Uterus (tissue), 2 donors: ENCODE measurements at regions not wholly inside any gene's neighbourhood (a gene's known extent, or its start where the extent isn't known, plus 50 kb on each side); places are given as distances from the start of the nearest gene placed in this dataset.

ENCODE experiments used
- POLR2A ChIP-seq, 2 donors: fragments of 450-650 bp; IDR thresholded peaks; one replicate each; pipeline ENCODE4 v1.6.1; 2016; ENCODE audit warnings: antibody characterized with exemption in 2 of 2, mild to moderate bottlenecking in 1 of 2, moderate library complexity in 1 of 2
- TF ChIP-seq, protein P1 (sequence below), 4 experiments: fragments of 200-600 bp in 2 of 4; fragments of 450-650 bp in 2 of 4; sonication (generic) in 2 of 4; IDR thresholded peaks; one replicate each; pipeline ENCODE4 v1.5.1; 2016 to 2019; ENCODE audit warnings: antibody characterized with exemption in 4 of 4, mild to moderate bottlenecking in 2 of 4, moderate library complexity in 1 of 4

DNA sequence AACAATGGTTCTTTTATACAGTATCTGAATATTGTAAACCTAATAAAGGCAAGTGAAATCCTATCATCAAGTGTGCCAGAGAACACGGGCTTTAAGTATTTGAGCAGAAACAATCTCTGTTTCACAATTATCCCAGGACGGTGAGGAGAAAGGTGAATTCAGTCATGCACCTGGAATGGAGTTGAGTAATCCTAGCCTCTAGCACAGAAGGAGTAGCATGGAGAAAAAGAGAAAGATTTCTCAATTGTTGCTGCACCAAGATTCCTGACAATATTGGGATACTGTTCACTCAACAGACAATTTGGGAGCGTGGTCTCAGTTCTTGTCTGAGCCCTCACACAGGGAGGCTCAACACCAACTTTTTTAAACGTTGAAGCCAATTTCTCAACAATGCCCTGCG lies 510.6 kb downstream of the SOX11 start:
- no peak for TF ChIP-seq POLR2A (IDR thresholded peaks at IDR 0.05)
- TF ChIP-seq, protein P1, sequence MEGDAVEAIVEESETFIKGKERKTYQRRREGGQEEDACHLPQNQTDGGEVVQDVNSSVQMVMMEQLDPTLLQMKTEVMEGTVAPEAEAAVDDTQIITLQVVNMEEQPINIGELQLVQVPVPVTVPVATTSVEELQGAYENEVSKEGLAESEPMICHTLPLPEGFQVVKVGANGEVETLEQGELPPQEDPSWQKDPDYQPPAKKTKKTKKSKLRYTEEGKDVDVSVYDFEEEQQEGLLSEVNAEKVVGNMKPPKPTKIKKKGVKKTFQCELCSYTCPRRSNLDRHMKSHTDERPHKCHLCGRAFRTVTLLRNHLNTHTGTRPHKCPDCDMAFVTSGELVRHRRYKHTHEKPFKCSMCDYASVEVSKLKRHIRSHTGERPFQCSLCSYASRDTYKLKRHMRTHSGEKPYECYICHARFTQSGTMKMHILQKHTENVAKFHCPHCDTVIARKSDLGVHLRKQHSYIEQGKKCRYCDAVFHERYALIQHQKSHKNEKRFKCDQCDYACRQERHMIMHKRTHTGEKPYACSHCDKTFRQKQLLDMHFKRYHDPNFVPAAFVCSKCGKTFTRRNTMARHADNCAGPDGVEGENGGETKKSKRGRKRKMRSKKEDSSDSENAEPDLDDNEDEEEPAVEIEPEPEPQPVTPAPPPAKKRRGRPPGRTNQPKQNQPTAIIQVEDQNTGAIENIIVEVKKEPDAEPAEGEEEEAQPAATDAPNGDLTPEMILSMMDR (IDR thresholded peaks at IDR 0.05), result no peak
